Naive thymus-derived CD8-positive, alpha-beta T cell (primary cell): ENCODE measurements at regions not wholly inside any gene's neighbourhood (a gene's known extent, or its start where the extent isn't known, plus 50 kb on each side); places are given as distances from the start of the nearest gene placed in this dataset.

Source experiments
- ATAC-seq, 2 donors: fragments of 150-1000 bp; cut with Tn5 transposase in 1 of 2; sonication (Bioruptor Pico), chemical (Tn5 transposase) in 1 of 2; 1 replicate in 1 of 2; 2 replicates in 1 of 2; pipeline ENCODE4 v1.10.0; 2021; ENCODE audit warnings: mild to moderate bottlenecking in 2 of 2, moderate library complexity in 2 of 2
- POLR2A ChIA-PET: fragments of 350-600 bp; sonication (Branson Sonifier 250); formaldehyde crosslinking; loops from one replicate; lab custom pipeline; 2021; ENCODE audit warnings: antibody characterized with exemption; lab: Charles Lee
- DNase-seq, 10 donors: peaks; one replicate each; pipeline versions ENCODE4 v3.0.0 to v3.0.0-alpha.2; 2020 to 2022
- H3K27ac Mint-ChIP-seq, 10 donors: one replicate each; pipeline ENCODE4 v1.8.0; 2020 to 2022; ENCODE audit warnings: mild to moderate bottlenecking in 10 of 10, mixed read lengths in 10 of 10, moderate library complexity in 4 of 10, inconsistent platforms in 1 of 10
- H3K27me3 Mint-ChIP-seq, 5 donors: one replicate each; pipeline ENCODE4 v1.8.0; 2021 to 2022; ENCODE audit warnings: mixed read lengths in 5 of 5
- H3K36me3 Mint-ChIP-seq, 3 donors: one replicate each; pipeline ENCODE4 v1.8.0; 2020 to 2022; ENCODE audit warnings: mixed read lengths in 3 of 3, mild to moderate bottlenecking in 2 of 3, inconsistent platforms in 1 of 3
- H3K4me1 Mint-ChIP-seq, 4 donors: one replicate each; pipeline ENCODE4 v1.8.0; 2021 to 2022; ENCODE audit warnings: mixed read lengths in 4 of 4
- H3K4me3 Mint-ChIP-seq, 10 donors: one replicate each; pipeline ENCODE4 v1.8.0; 2020 to 2022; ENCODE audit warnings: mild to moderate bottlenecking in 10 of 10, mixed read lengths in 10 of 10, moderate library complexity in 6 of 10, inconsistent platforms in 1 of 10
- H3K9me3 Mint-ChIP-seq, 9 donors: one replicate each; pipeline ENCODE4 v1.8.0; 2020 to 2022; ENCODE audit warnings: mixed read lengths in 9 of 9, mild to moderate bottlenecking in 3 of 9, inconsistent platforms in 1 of 9, moderate library complexity in 1 of 9

- Mint-ChIP-seq H3K9me3 (peaks cover 0 to 11% (median 0%) of the 10 kb centered on the region in 9 donors), H3K27me3 (peaks cover 0 to 6% (median 0%) of the 10 kb centered on the region in 5 donors), H3K27ac (no peak overlapping the region), H3K36me3 (no peaks in the 10 kb centered on the region), H3K4me3 (no peak overlapping the region), H3K4me1 (peaks cover 0 to 2% (median under 1%) of the 10 kb centered on the region in 4 donors)
- POLR2A ChIA-PET, result no interaction called here
- no peak for DNase-seq
- ATAC-seq, result no peak
Measured at GRCh38 chr5:89036166-89036565, 153.2 kb upstream of the MEF2C start.

GRCh38 chr5:89034588-89034987 lies 151.6 kb upstream of the MEF2C start:
- peaks cover 0 to 11% (median 0%) of the 10 kb centered on the region in 9 donors for H3K9me3 Mint-ChIP-seq
- no peak overlapping the region for H3K4me3 Mint-ChIP-seq
- no peak for ATAC-seq
- POLR2A ChIA-PET, result no interaction called here
- no peak for DNase-seq
- peaks cover 0 to 6% (median 0%) of the 10 kb centered on the region in 5 donors for H3K27me3 Mint-ChIP-seq
- H3K36me3 Mint-ChIP-seq, result no peaks in the 10 kb centered on the region
- H3K4me1 Mint-ChIP-seq, result peaks cover 0 to 2% (median 0%) of the 10 kb centered on the region in 4 donors
- H3K27ac Mint-ChIP-seq, result no peak overlapping the region

- H3K4me3 Mint-ChIP-seq, result no peak overlapping the region
- H3K27ac Mint-ChIP-seq, result no peak overlapping the region
- H3K4me1 Mint-ChIP-seq, result peaks cover 0 to 2% (median 0%) of the 10 kb centered on the region in 4 donors
- H3K9me3 Mint-ChIP-seq, result peaks cover 0 to 5% (median 3%) of the 10 kb centered on the region in 9 donors
- ATAC-seq, result no peak
- POLR2A ChIA-PET, result no interaction called here
- H3K27me3 Mint-ChIP-seq, result peaks cover 0 to 8% (median 0%) of the 10 kb centered on the region in 5 donors
- no peak for DNase-seq
- H3K36me3 Mint-ChIP-seq, result no peaks in the 10 kb centered on the region
Measured at GRCh38 chr5:89030798-89031197, 147.8 kb upstream of the MEF2C start.

GRCh38 chr5:89028595-89029285 lies 145.8 kb upstream of the MEF2C start:
- Mint-ChIP-seq H3K4me3 (no peak overlapping the region), H3K27ac (no peak overlapping the region), H3K27me3 (peaks cover 0 to 8% (median 0%) of the 10 kb centered on the region in 5 donors), H3K36me3 (no peaks in the 10 kb centered on the region), H3K9me3 (peaks cover 0 to 8% (median 3%) of the 10 kb centered on the region in 9 donors), H3K4me1 (peaks cover 0 to 2% (median 0%) of the 10 kb centered on the region in 4 donors)
- DNase-seq, result no peak
- ATAC-seq, result no peak
- POLR2A ChIA-PET, result no interaction called here

- Mint-ChIP-seq H3K4me3 (no peak overlapping the region), H3K36me3 (no peaks in the 10 kb centered on the region), H3K27ac (no peak overlapping the region), H3K4me1 (no peaks in the 10 kb centered on the region), H3K9me3 (peaks cover 0 to 8% (median 3%) of the 10 kb centered on the region in 9 donors), H3K27me3 (peaks cover 0 to 5% (median 0%) of the 10 kb centered on the region in 5 donors)
- no peak for DNase-seq
- POLR2A ChIA-PET, result no interaction called here
- no peak for ATAC-seq
Measured at GRCh38 chr5:89024045-89024444, 141.1 kb upstream of the MEF2C start.

GRCh38 chr5:89020926-89021610 lies 138.1 kb upstream of the MEF2C start:
- no peaks in the 10 kb centered on the region for H3K36me3 Mint-ChIP-seq
- H3K27me3 Mint-ChIP-seq, result peaks cover 0 to 3% (median 0%) of the 10 kb centered on the region in 5 donors
- no peaks in the 10 kb centered on the region for H3K4me1 Mint-ChIP-seq
- no peak overlapping the region for H3K4me3 Mint-ChIP-seq
- POLR2A ChIA-PET, result no interaction called here
- ATAC-seq (no peak), DNase-seq (no peak)
- H3K27ac Mint-ChIP-seq, result no peak overlapping the region
- H3K9me3 Mint-ChIP-seq, result peaks cover 0 to 6% (median 0%) of the 10 kb centered on the region in 9 donors

GRCh38 chr5:89016741-89017303 lies 133.8 kb upstream of the MEF2C start:
- Mint-ChIP-seq H3K9me3 (peaks cover 0 to 4% (median 0%) of the 10 kb centered on the region in 9 donors), H3K36me3 (no peaks in the 10 kb centered on the region), H3K4me3 (no peak overlapping the region), H3K4me1 (peaks cover 0 to 2% (median 0%) of the 10 kb centered on the region in 4 donors), H3K27me3 (peaks cover 0 to 3% (median 0%) of the 10 kb centered on the region in 5 donors), H3K27ac (no peak overlapping the region)
- ATAC-seq (no peak), DNase-seq (no peak)
- POLR2A ChIA-PET, result no interaction called here

- Mint-ChIP-seq H3K36me3 (no peaks in the 10 kb centered on the region), H3K27me3 (peaks cover 0 to 3% (median 0%) of the 10 kb centered on the region in 5 donors), H3K4me3 (no peak overlapping the region), H3K9me3 (peaks cover 0 to 4% (median 0%) of the 10 kb centered on the region in 9 donors), H3K27ac (no peak overlapping the region), H3K4me1 (peaks cover 0 to 2% (median under 1%) of the 10 kb centered on the region in 4 donors)
- DNase-seq, result no peak
- ATAC-seq, result no peak
- POLR2A ChIA-PET, result no interaction called here
Measured at GRCh38 chr5:89015409-89015808, 132.4 kb upstream of the MEF2C start.

- Mint-ChIP-seq H3K4me1 (peaks cover 0 to 2% (median under 1%) of the 10 kb centered on the region in 4 donors), H3K4me3 (no peak overlapping the region), H3K27ac (no peak overlapping the region), H3K27me3 (peaks cover 0 to 7% (median 0%) of the 10 kb centered on the region in 5 donors), H3K9me3 (no peaks in the 10 kb centered on the region), H3K36me3 (no peaks in the 10 kb centered on the region)
- POLR2A ChIA-PET, result no interaction called here
- DNase-seq (no peak), ATAC-seq (no peak)
Measured at GRCh38 chr5:89011778-89012711, 129.1 kb upstream of the MEF2C start.

GRCh38 chr5:89010512-89010911 lies 127.5 kb upstream of the MEF2C start:
- ATAC-seq (no peak), DNase-seq (no peak)
- POLR2A ChIA-PET, result no interaction called here
- peaks cover 0 to 4% (median 0%) of the 10 kb centered on the region in 9 donors for H3K9me3 Mint-ChIP-seq
- peaks cover 0 to 2% (median under 1%) of the 10 kb centered on the region in 4 donors for H3K4me1 Mint-ChIP-seq
- H3K27me3 Mint-ChIP-seq, result peaks cover 0 to 7% (median 0%) of the 10 kb centered on the region in 5 donors
- H3K27ac Mint-ChIP-seq, result no peak overlapping the region
- H3K36me3 Mint-ChIP-seq, result no peaks in the 10 kb centered on the region
- no peak overlapping the region for H3K4me3 Mint-ChIP-seq

GRCh38 chr5:89008291-89008690 lies 125.3 kb upstream of the MEF2C start:
- peaks cover 0 to 2% (median 0%) of the 10 kb centered on the region in 4 donors for H3K4me1 Mint-ChIP-seq
- H3K27ac Mint-ChIP-seq, result no peak overlapping the region
- peaks cover 0 to 11% (median 0%) of the 10 kb centered on the region in 9 donors for H3K9me3 Mint-ChIP-seq
- ATAC-seq, result no peak
- H3K27me3 Mint-ChIP-seq, result peaks cover 0 to 7% (median 0%) of the 10 kb centered on the region in 5 donors
- POLR2A ChIA-PET, result no interaction called here
- H3K36me3 Mint-ChIP-seq, result no peaks in the 10 kb centered on the region
- DNase-seq, result no peak
- no peak overlapping the region for H3K4me3 Mint-ChIP-seq

GRCh38 chr5:89005990-89006389 lies 123.0 kb upstream of the MEF2C start:
- no peak overlapping the region for H3K4me3 Mint-ChIP-seq
- H3K9me3 Mint-ChIP-seq, result peaks cover 0 to 15% (median 0%) of the 10 kb centered on the region in 9 donors
- ATAC-seq (no peak), DNase-seq (no peak)
- no peak overlapping the region for H3K27ac Mint-ChIP-seq
- peaks cover 0 to 8% (median 0%) of the 10 kb centered on the region in 5 donors for H3K27me3 Mint-ChIP-seq
- POLR2A ChIA-PET, result no interaction called here
- peaks cover 0 to 2% (median 0%) of the 10 kb centered on the region in 4 donors for H3K4me1 Mint-ChIP-seq
- no peaks in the 10 kb centered on the region for H3K36me3 Mint-ChIP-seq
